Ovary (tissue), 7 donors: ENCODE measurements at regions not wholly inside any gene's neighbourhood (a gene's known extent, or its start where the extent isn't known, plus 50 kb on each side); places are given as distances from the start of the nearest gene placed in this dataset.

Experiments
- DNase-seq, 5 donors: peaks; one replicate each; pipeline ENCODE4 v3.0.0-alpha.2; 2019 to 2020
- H3K27ac ChIP-seq, 2 donors: fragments of 200-600 bp; one replicate each; pipeline versions ENCODE4 v1.5.1 to v1.8.0; 2019 to 2022
- H3K27me3 ChIP-seq: fragments of 200-600 bp; one replicate; pipeline ENCODE4 v1.8.0; 2022
- H3K36me3 ChIP-seq: fragments of 200-600 bp; sonication (generic); one replicate; pipeline ENCODE4 v1.5.1; 2019
- H3K4me1 ChIP-seq: one replicate; pipeline ENCODE4 v1.8.1; 2013; ENCODE audit warnings: mild to moderate bottlenecking, moderate library complexity; ENCODE audit not compliant: insufficient read depth
- H3K4me3 ChIP-seq: fragments of 200-600 bp; sonication (generic); one replicate; pipeline ENCODE4 v1.5.1; 2017
- H3K9me3 ChIP-seq, 2 donors: fragments of 200-600 bp in 1 of 2; sonication (generic) in 1 of 2; one replicate each; pipeline versions ENCODE4 v1.5.1 to v1.8.1; 2013 to 2019; ENCODE audit warnings: mild to moderate bottlenecking in 1 of 2, moderate library complexity in 1 of 2
- CTCF ChIP-seq, 3 donors: fragments of 450-650 bp in 2 of 3; fragments of 200-600 bp in 1 of 3; IDR thresholded peaks; one replicate each; pipeline versions ENCODE4 v1.5.1 to v1.8.0; 2016 to 2022; ENCODE audit warnings: antibody characterized with exemption in 3 of 3, mild to moderate bottlenecking in 1 of 3
- EP300 ChIP-seq: sonication (generic); formaldehyde crosslinking; IDR thresholded peaks from one replicate; pipeline ENCODE4 v1.6.1; 2017; ENCODE audit warnings: antibody characterized with exemption
- POLR2A ChIP-seq: fragments of 450-650 bp; IDR thresholded peaks from one replicate; pipeline ENCODE4 v1.6.1; 2017; ENCODE audit warnings: antibody characterized with exemption, mild to moderate bottlenecking, moderate library complexity
- WGBS, 3 donors: extraction: QIAGEN DNeasy Blood & Tissue Kit in 1 of 3; methylation state at CpG; one replicate each; pipeline versions ENCODE4 v1.1.5 to v1.1.7; 2013 to 2017; 5-methylcytosine and 5-hydroxymethylcytosine counted together
- intact Hi-C, 4 donors: fragments of 100-400 bp; cut with DNase I; formaldehyde crosslinking; loops; one replicate each; pipeline versions ENCODE4 v1.11.0 to v1.15.1; 2022 to 2023
- donor health status: DM: no; HTN: no; CAD: no; lungs with moderate emphysema.
- donor health status: DM: no; HTN: no; CAD: no.
- donor health status: Bipolar disorder and iron deficiency.
- donor health status: DM: no; HTN: no; CAD: no.
- donor health status: DM: yes; HTN: yes; CAD: no.

- Histone ChIP-seq H3K4me3 (no peak overlapping the region), H3K27ac (no peak overlapping the region), H3K27me3 (no peaks in the 10 kb centered on the region), H3K9me3 (no peaks in the 10 kb centered on the region), H3K4me1 (no peaks in the 10 kb centered on the region), H3K36me3 (no peaks in the 10 kb centered on the region)
- WGBS, 3 donors = 46 to 58% (median 46%) methylated on average over 1 of the region's 1 CpG
- no peak for DNase-seq
- intact Hi-C loops = no loop called here
- no peak for TF ChIP-seq POLR2A
- no peak for TF ChIP-seq EP300
- TF ChIP-seq CTCF (IDR thresholded peaks at IDR 0.05) = no peak
Observed at GRCh38 chrX:88526385-88526784, 220.6 kb upstream of the CPXCR1 start.

- Histone ChIP-seq H3K27me3 (no peaks in the 10 kb centered on the region), H3K4me1 (no peaks in the 10 kb centered on the region), H3K9me3 (no peaks in the 10 kb centered on the region), H3K36me3 (no peaks in the 10 kb centered on the region), H3K27ac (no peak overlapping the region), H3K4me3 (no peak overlapping the region)
- 72 to 83% (median 77%) methylated on average over 3 of the region's 3 CpGs for WGBS, 3 donors
- no peak for TF ChIP-seq EP300
- TF ChIP-seq POLR2A = no peak
- no peak for TF ChIP-seq CTCF (IDR thresholded peaks at IDR 0.05)
- DNase-seq = no peak
- intact Hi-C loops = no loop called here
Observed at GRCh38 chrX:88558421-88558820, 188.6 kb upstream of the CPXCR1 start.

GRCh38 chrX:88560673-88561330 lies 186.2 kb upstream of the CPXCR1 start:
- TF ChIP-seq EP300 (no peak), CTCF (IDR thresholded peaks at IDR 0.05) (no peak), POLR2A (no peak)
- DNase-seq = no peak
- 6 to 13% (median 11%) methylated on average over 4 of the region's 4 CpGs for WGBS, 3 donors
- Histone ChIP-seq H3K27ac (no peak overlapping the region), H3K4me3 (no peak overlapping the region), H3K36me3 (no peaks in the 10 kb centered on the region), H3K27me3 (no peaks in the 10 kb centered on the region), H3K9me3 (no peaks in the 10 kb centered on the region), H3K4me1 (no peaks in the 10 kb centered on the region)
- intact Hi-C loops = no loop called here

GRCh38 chrX:88584283-88584682 lies 162.7 kb upstream of the CPXCR1 start:
- Histone ChIP-seq H3K9me3 (no peaks in the 10 kb centered on the region), H3K4me3 (no peak overlapping the region), H3K4me1 (no peaks in the 10 kb centered on the region), H3K36me3 (no peaks in the 10 kb centered on the region), H3K27me3 (no peaks in the 10 kb centered on the region), H3K27ac (no peak overlapping the region)
- no peak for DNase-seq
- intact Hi-C loops = loop anchor here in 1 of 4 donors (10.0 kb wide), 1 partner anchor 799 kb away; no protein-coding TSS in a partner anchor
- TF ChIP-seq POLR2A (no peak), EP300 (no peak), CTCF (IDR thresholded peaks at IDR 0.05) (no peak)
- WGBS, 3 donors = 72 to 86% (median 76%) methylated on average over 3 of the region's 3 CpGs
